MM.1S (cell line): ENCODE measurements at regions not wholly inside any gene's neighbourhood (a gene's known extent, or its start where the extent isn't known, plus 50 kb on each side); places are given as distances from the start of the nearest gene placed in this dataset.
"Not testable (repeated sequence)": the region's sequence is repeated elsewhere in the genome, so short reads cannot be mapped to it uniquely, and the experiment has no call there.

Source experiments
- DNase-seq: peaks from one replicate; pipeline ENCODE4 v3.0.0-alpha.2; 2015
- H2AFZ ChIP-seq: fragments of 300-600 bp; sonication (generic); 2 replicates; pipeline ENCODE4 v1.6.0; 2016; ENCODE audit warnings: antibody characterized with exemption, low read length
- H3F3A ChIP-seq: fragments of 300-600 bp; sonication (generic); 2 replicates; pipeline ENCODE4 v1.6.1; 2016; ENCODE audit warnings: mild to moderate bottlenecking, antibody characterized with exemption, low read length, moderate library complexity, mixed read lengths; ENCODE audit not compliant: insufficient read depth
- H3K27ac ChIP-seq: fragments of 300-600 bp; sonication (generic); 2 replicates; pipeline ENCODE4 v1.5.1; 2016; ENCODE audit warnings: mild to moderate bottlenecking, low read length
- H3K27me3 ChIP-seq: fragments of 300-600 bp; sonication (generic); replicated peaks from 2 replicates; pipeline ENCODE4 v1.6.0; 2016; ENCODE audit warnings: low read length; ENCODE audit not compliant: insufficient read depth
- H3K36me3 ChIP-seq: fragments of 300-600 bp; sonication (generic); replicated peaks from 2 replicates; pipeline ENCODE4 v1.6.1; 2016; ENCODE audit warnings: mild to moderate bottlenecking, low read length, mixed read lengths; ENCODE audit not compliant: insufficient read depth
- H3K4me1 ChIP-seq: fragments of 300-600 bp; sonication (generic); 2 replicates; pipeline ENCODE4 v1.6.1; 2016; ENCODE audit warnings: low read length, mixed read lengths
- H3K4me2 ChIP-seq: fragments of 300-600 bp; sonication (generic); 2 replicates; pipeline ENCODE4 v1.6.0; 2016; ENCODE audit warnings: low read depth, low read length
- H3K4me3 ChIP-seq: fragments of 300-600 bp; sonication (generic); 2 replicates; pipeline ENCODE4 v1.5.1; 2016; ENCODE audit warnings: low read length, mixed read lengths
- H3K79me2 ChIP-seq: fragments of 300-600 bp; sonication (generic); 2 replicates; pipeline ENCODE4 v1.6.1; 2016; ENCODE audit warnings: mixed run types, low read length, mixed read lengths
- H3K9ac ChIP-seq: fragments of 300-600 bp; sonication (generic); 2 replicates; pipeline ENCODE4 v1.6.1; 2016; ENCODE audit warnings: low read length, mixed read lengths
- H3K9me2 ChIP-seq: fragments of 300-600 bp; sonication (generic); replicated peaks from 2 replicates; pipeline ENCODE4 v1.6.1; 2016; ENCODE audit warnings: mild to moderate bottlenecking, low read length, mixed read lengths; ENCODE audit not compliant: insufficient read depth
- H3K9me3 ChIP-seq: fragments of 300-600 bp; sonication (generic); replicated peaks from 2 replicates; pipeline ENCODE4 v1.6.1; 2016; ENCODE audit warnings: mild to moderate bottlenecking, low read length, mixed read lengths; ENCODE audit not compliant: insufficient read depth
- H4K20me1 ChIP-seq: fragments of 300-600 bp; sonication (generic); 2 replicates; pipeline ENCODE4 v1.6.1; 2016; ENCODE audit warnings: mild to moderate bottlenecking, low read length, moderate library complexity, mixed read lengths; ENCODE audit not compliant: insufficient read depth
- CTCF ChIP-seq: fragments of 300-600 bp; sonication (generic); IDR thresholded peaks from 2 replicates; pipeline ENCODE4 v1.5.1; 2016; ENCODE audit warnings: antibody characterized with exemption, low read length, mixed read lengths
- EZH2 ChIP-seq: fragments of 300-600 bp; sonication (generic); optimal IDR thresholded peaks from 2 replicates; pipeline ENCODE3; 2017; ENCODE audit warnings: low read depth, mild to moderate bottlenecking, antibody characterized with exemption, low read length, mixed read lengths
- EZH2phosphoT487 ChIP-seq: fragments of 300-600 bp; sonication (generic); IDR thresholded peaks from 2 replicates; pipeline ENCODE4 v1.6.1; 2018; ENCODE audit warnings: antibody characterized with exemption, low read length

- no peaks in the 10 kb centered on the region for H4K20me1 ChIP-seq
- H3K9ac ChIP-seq = no peak overlapping the region
- no peaks in the 10 kb centered on the region for H3F3A ChIP-seq
- DNase-seq = no peak
- no peaks in the 10 kb centered on the region for H3K9me3 ChIP-seq
- H3K27me3 ChIP-seq = no peaks in the 10 kb centered on the region
- no peak overlapping the region for H3K27ac ChIP-seq
- H2AFZ ChIP-seq = no peak overlapping the region
- no peak for TF ChIP-seq EZH2
- TF ChIP-seq EZH2phosphoT487 = no peak
- H3K4me3 ChIP-seq = no peak overlapping the region
- no peaks in the 10 kb centered on the region for H3K79me2 ChIP-seq
- H3K4me1 ChIP-seq = no peaks in the 10 kb centered on the region
- no peak overlapping the region for H3K4me2 ChIP-seq
- no peaks in the 10 kb centered on the region for H3K9me2 ChIP-seq
- no peaks in the 10 kb centered on the region for H3K36me3 ChIP-seq
Observed at GRCh38 chr2:219871351-219871750, 243.9 kb downstream of the SLC4A3 start.

- Histone ChIP-seq H3K36me3 (no peaks in the 10 kb centered on the region), H3K9me3 (no peaks in the 10 kb centered on the region), H3F3A (no peaks in the 10 kb centered on the region), H3K27me3 (no peaks in the 10 kb centered on the region), H3K27ac (no peak overlapping the region), H3K9ac (no peak overlapping the region), H3K4me2 (no peak overlapping the region), H3K4me1 (no peaks in the 10 kb centered on the region), H4K20me1 (no peaks in the 10 kb centered on the region), H3K79me2 (no peaks in the 10 kb centered on the region), H2AFZ (no peak overlapping the region), H3K4me3 (no peak overlapping the region), H3K9me2 (no peaks in the 10 kb centered on the region)
- TF ChIP-seq EZH2phosphoT487 = no peak
- no peak for TF ChIP-seq CTCF
- TF ChIP-seq EZH2 = no peak
- no peak for DNase-seq
Observed at GRCh38 chr2:219875036-219875435, 247.6 kb downstream of the SLC4A3 start.

- H3K79me2 ChIP-seq, H3K27ac ChIP-seq, H3K27me3 ChIP-seq, H3K4me1 ChIP-seq, H3K9me3 ChIP-seq, H3K9ac ChIP-seq, H3K4me2 ChIP-seq, DNase-seq, H4K20me1 ChIP-seq, H3K4me3 ChIP-seq, H3K36me3 ChIP-seq, H3K9me2 ChIP-seq, H2AFZ ChIP-seq, H3F3A ChIP-seq: not testable (repeated sequence)
Observed at GRCh38 chr2:219875986-219876385, 248.6 kb downstream of the SLC4A3 start.

- H3F3A ChIP-seq = no peaks in the 10 kb centered on the region
- H2AFZ ChIP-seq = no peak overlapping the region
- no peak for DNase-seq
- no peaks in the 10 kb centered on the region for H3K4me1 ChIP-seq
- no peaks in the 10 kb centered on the region for H3K27me3 ChIP-seq
- no peaks in the 10 kb centered on the region for H3K36me3 ChIP-seq
- no peaks in the 10 kb centered on the region for H3K79me2 ChIP-seq
- no peak overlapping the region for H3K4me3 ChIP-seq
- no peak overlapping the region for H3K27ac ChIP-seq
- no peaks in the 10 kb centered on the region for H4K20me1 ChIP-seq
- no peaks in the 10 kb centered on the region for H3K9me2 ChIP-seq
- TF ChIP-seq EZH2 = no peak
- no peak for TF ChIP-seq CTCF
- TF ChIP-seq EZH2phosphoT487 = no peak
- H3K9ac ChIP-seq = no peak overlapping the region
- no peak overlapping the region for H3K4me2 ChIP-seq
- no peaks in the 10 kb centered on the region for H3K9me3 ChIP-seq
Observed at GRCh38 chr2:219876931-219877330, 249.5 kb downstream of the SLC4A3 start.
